GM19463 (cell line): ENCODE measurements at regions not wholly inside any gene's neighbourhood (a gene's known extent, or its start where the extent isn't known, plus 50 kb on each side); places are given as distances from the start of the nearest gene placed in this dataset.
"Not testable (repeated sequence)": the region's sequence is repeated elsewhere in the genome, so short reads cannot be mapped to it uniquely, and the experiment has no call there.

Experiments used
- ATAC-seq: cut with Tn5 transposase; IDR thresholded peaks from one replicate; pipeline ENCODE4 v1.9.1; 2021; ENCODE audit warnings: mild to moderate bottlenecking, moderate library complexity; ENCODE audit not compliant: unreplicated experiment

- no peak for ATAC-seq
Observed at GRCh38 chr1:230493264-230493663, 67.1 kb upstream of the PGBD5 start.

GRCh38 chr1:230490436-230490835 is 64.3 kb upstream of the PGBD5 start:
- ATAC-seq, result no peak

- no peak for ATAC-seq
Observed at GRCh38 chr1:230487773-230488428, 61.8 kb upstream of the PGBD5 start.

- ATAC-seq, result no peak
Observed at GRCh38 chr1:230476622-230477003, 50.5 kb upstream of the PGBD5 start.

GRCh38 chr1:230475856-230476621 is 49.9 kb upstream of the PGBD5 start:
- ATAC-seq, result not testable (repeated sequence)
